NT2/D1 (cell line): ENCODE measurements at regions not wholly inside any gene's neighbourhood (a gene's known extent, or its start where the extent isn't known, plus 50 kb on each side); places are given as distances from the start of the nearest gene placed in this dataset.
"Not testable (repeated sequence)": the region's sequence is repeated elsewhere in the genome, so short reads cannot be mapped to it uniquely, and the experiment has no call there.

Experiments used
- YY1 ChIP-seq: IDR thresholded peaks from 2 replicates; pipeline ENCODE4 v1.6.1; 2011; ENCODE audit not compliant: insufficient read length, insufficient read depth
- ZNF274 ChIP-seq: IDR thresholded peaks from 2 replicates; pipeline ENCODE4 v1.6.1; 2011; ENCODE audit warnings: mild to moderate bottlenecking, low read depth, low read length

DNA sequence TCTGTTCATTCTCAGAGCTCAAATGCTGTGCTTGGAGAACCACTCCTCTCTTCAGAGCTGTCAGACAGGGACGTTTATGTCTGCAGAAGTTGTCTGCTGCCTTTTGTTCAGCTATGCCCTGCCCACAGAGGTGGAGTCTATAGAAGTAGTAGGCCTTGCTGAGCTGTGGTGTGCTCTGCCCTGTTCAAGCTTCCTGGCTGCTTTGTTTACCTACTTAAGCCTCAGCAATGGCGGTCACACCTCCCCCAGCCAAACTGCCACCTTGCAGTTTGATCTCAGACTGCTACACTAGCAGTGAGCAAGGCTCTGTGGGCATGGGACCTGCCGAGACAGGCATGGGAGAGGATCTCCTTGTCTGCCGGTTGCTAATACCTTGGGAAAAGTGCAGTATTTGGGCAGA is 59.7 kb upstream of the HGF start:
- TF ChIP-seq YY1, ZNF274: not testable (repeated sequence)
